H1 (cell line): ENCODE measurements at regions not wholly inside any gene's neighbourhood (a gene's known extent, or its start where the extent isn't known, plus 50 kb on each side); places are given as distances from the start of the nearest gene placed in this dataset.

Experiments
- CTCF ChIA-PET: fragments of 300-600 bp; sonication (Branson Sonifier 250); formaldehyde crosslinking; loops from one replicate; lab custom pipeline; 2021; ENCODE audit not compliant: partially characterized antibody; lab: Charles Lee
- POLR2A ChIA-PET: fragments of 300-600 bp; sonication (Branson Sonifier 250); formaldehyde crosslinking; loops from one replicate; lab custom pipeline; 2021; ENCODE audit warnings: inconsistent platforms; ENCODE audit not compliant: partially characterized antibody; lab: Charles Lee
- DNase-seq, 2 experiments: peaks; one replicate each; pipeline versions ENCODE4 v3.0.0 to v3.0.0-alpha.2; 2010 to 2022; ENCODE audit warnings: low spot score in 2 of 2, low read depth in 1 of 2, mixed read lengths in 1 of 2
- FAIRE-seq: peaks from 2 replicates; lab custom pipeline; 2011; peaks lifted over from hg19 to GRCh38; lab: Jason Lieb, UNC
- H2AFZ ChIP-seq: 2 replicates; pipeline ENCODE4 v1.8.1; 2012; ENCODE audit warnings: low read length, inconsistent platforms
- H2AK5ac ChIP-seq: 2 replicates; pipeline ENCODE4 v1.6.1; 2013; ENCODE audit warnings: low read depth, low read length
- H2BK120ac ChIP-seq: replicated peaks from 2 replicates; pipeline ENCODE3; 2013; ENCODE audit warnings: low read depth, low read length, inconsistent platforms
- H2BK12ac ChIP-seq: 2 replicates; pipeline ENCODE4 v1.6.1; 2013; ENCODE audit warnings: low read depth, low read length
- H2BK15ac ChIP-seq: 2 replicates; pipeline ENCODE4 v1.6.1; 2013; ENCODE audit warnings: low read length
- H2BK20ac ChIP-seq: 2 replicates; pipeline ENCODE4 v1.6.1; 2013; ENCODE audit warnings: low read length
- H2BK5ac ChIP-seq: 2 replicates; pipeline ENCODE4 v1.6.1; 2013; ENCODE audit warnings: low read depth, low read length
- H3K14ac ChIP-seq: 2 replicates; pipeline ENCODE4 v1.6.1; 2013; ENCODE audit warnings: inconsistent platforms; ENCODE audit not compliant: insufficient read length
- H3K18ac ChIP-seq: 2 replicates; pipeline ENCODE4 v1.6.1; 2013; ENCODE audit warnings: low read length; ENCODE audit errors: extremely low read depth
- H3K23ac ChIP-seq: 2 replicates; pipeline ENCODE4 v1.6.1; 2013; ENCODE audit warnings: inconsistent platforms; ENCODE audit not compliant: insufficient read length
- H3K23me2 ChIP-seq: 2 replicates; pipeline ENCODE4 v1.6.1; 2013; ENCODE audit warnings: low read depth, low read length
- H3K27ac ChIP-seq: 2 replicates; pipeline ENCODE4 v1.6.1; 2011; ENCODE audit warnings: low read depth, low read length, inconsistent platforms
- H3K27me3 ChIP-seq, 4 experiments: replicated peaks in 1 of 4; 1 replicate in 1 of 4; 2 replicates in 3 of 4; pipeline versions ENCODE4 v1.6.1 to v1.8.1; 2011 to 2013; ENCODE audit warnings: low read length in 3 of 4, mild to moderate bottlenecking in 3 of 4, inconsistent platforms in 2 of 4, mixed read lengths in 2 of 4, moderate library complexity in 1 of 4; ENCODE audit not compliant: control insufficient read depth in 3 of 4, insufficient read depth in 3 of 4; ENCODE audit errors: extremely low read depth in 1 of 4
- H3K36me3 ChIP-seq, 4 experiments: 2 replicates each; pipeline versions ENCODE4 v1.6.1 to v1.8.1; 2011 to 2013; ENCODE audit warnings: mild to moderate bottlenecking in 4 of 4, low read length in 3 of 4, moderate library complexity in 2 of 4, control low read depth in 1 of 4, inconsistent platforms in 1 of 4; ENCODE audit not compliant: insufficient read depth in 4 of 4, control insufficient read depth in 2 of 4
- H3K4ac ChIP-seq: replicated peaks from 2 replicates; pipeline ENCODE3; 2013; ENCODE audit warnings: low read length, low read depth, mixed read lengths, inconsistent platforms; ENCODE audit not compliant: insufficient read length
- H3K4me1 ChIP-seq, 4 experiments: replicated peaks in 1 of 4; 1 replicate in 1 of 4; 2 replicates in 3 of 4; pipeline versions ENCODE4 v1.6.1 to v1.8.1; 2011 to 2013; ENCODE audit warnings: low read length in 3 of 4, inconsistent platforms in 2 of 4, mixed read lengths in 1 of 4; ENCODE audit not compliant: insufficient read depth in 4 of 4, control insufficient read depth in 3 of 4
- H3K4me2 ChIP-seq, 2 experiments: 2 replicates each; pipeline versions ENCODE4 v1.6.1 to v1.8.1; 2011 to 2013; ENCODE audit warnings: low read depth in 2 of 2, low read length in 2 of 2, control low read depth in 1 of 2, inconsistent platforms in 1 of 2, mild to moderate bottlenecking in 1 of 2; ENCODE audit not compliant: insufficient read depth in 1 of 2
- H3K4me3 ChIP-seq, 4 experiments: fragments of 200-600, 300-600 bp in 1 of 4; sonication (generic), shearing (Covaris generic), sonication (Bioruptor Twin) in 1 of 4; 2 replicates each; pipeline versions ENCODE4 v1.5.1 to v1.8.1; 2011 to 2016; ENCODE audit warnings: low read length in 4 of 4, low read depth in 3 of 4, control low read depth in 2 of 4, inconsistent platforms in 2 of 4, mild to moderate bottlenecking in 2 of 4, mixed read lengths in 1 of 4, moderate library complexity in 1 of 4; ENCODE audit not compliant: insufficient read depth in 2 of 4; ENCODE audit errors: extremely low read depth in 1 of 4
- H3K56ac ChIP-seq: replicated peaks from 2 replicates; pipeline ENCODE3; 2013; ENCODE audit warnings: low read depth, mild to moderate bottlenecking, mixed read lengths, low read length, inconsistent platforms; ENCODE audit not compliant: insufficient read length
- H3K79me1 ChIP-seq: 2 replicates; pipeline ENCODE4 v1.6.1; 2013; ENCODE audit warnings: low read depth, low read length, control low read depth
- H3K79me2 ChIP-seq, 2 experiments: 2 replicates each; pipeline versions ENCODE4 v1.6.1 to v1.8.1; 2012 to 2013; ENCODE audit warnings: low read length in 2 of 2, mild to moderate bottlenecking in 2 of 2, inconsistent platforms in 1 of 2; ENCODE audit not compliant: insufficient read depth in 2 of 2, control insufficient read depth in 1 of 2
- H3K9ac ChIP-seq, 4 experiments: replicated peaks in 1 of 4; 1 replicate in 1 of 4; 2 replicates in 3 of 4; pipeline versions ENCODE4 v1.6.1 to v1.8.1; 2011 to 2013; ENCODE audit warnings: low read depth in 3 of 4, low read length in 3 of 4, control low read depth in 2 of 4, mild to moderate bottlenecking in 2 of 4, moderate library complexity in 2 of 4, inconsistent platforms in 1 of 4; ENCODE audit errors: extremely low read depth in 1 of 4
- H3K9me3 ChIP-seq, 2 experiments: 2 replicates each; pipeline versions ENCODE4 v1.6.1 to v1.8.1; 2012 to 2013; ENCODE audit warnings: mild to moderate bottlenecking in 2 of 2, moderate library complexity in 2 of 2, control low read depth in 1 of 2, inconsistent platforms in 1 of 2, low read depth in 1 of 2, low read length in 1 of 2, mixed read lengths in 1 of 2; ENCODE audit not compliant: insufficient read depth in 2 of 2
- H4K20me1 ChIP-seq, 2 experiments: replicated peaks in 1 of 2; 2 replicates each; pipeline versions ENCODE3 to v1.8.1; 2011 to 2013; ENCODE audit warnings: inconsistent platforms in 2 of 2, low read length in 2 of 2, mild to moderate bottlenecking in 1 of 2; ENCODE audit not compliant: insufficient read depth in 2 of 2, control insufficient read depth in 1 of 2
- H4K5ac ChIP-seq: 2 replicates; pipeline ENCODE4 v1.6.1; 2013; ENCODE audit warnings: low read length, low read depth, mixed read lengths, inconsistent platforms; ENCODE audit not compliant: insufficient read length
- H4K8ac ChIP-seq: 2 replicates; pipeline ENCODE4 v1.8.0; 2013; ENCODE audit warnings: mild to moderate bottlenecking, moderate library complexity, low read length, inconsistent platforms; ENCODE audit not compliant: insufficient read depth; ENCODE audit errors: extremely low read depth
- H4K91ac ChIP-seq: replicated peaks from 2 replicates; pipeline ENCODE3; 2013; ENCODE audit warnings: low read length, mixed read lengths, inconsistent platforms; ENCODE audit not compliant: insufficient read length
- ASH2L ChIP-seq: fragments of 200-600, 300-600 bp; sonication (generic); IDR thresholded peaks from one replicate; pipeline ENCODE4 v1.7.1; 2017; ENCODE audit warnings: low read length
- CHD2 ChIP-seq: IDR thresholded peaks from 2 replicates; pipeline ENCODE4 v1.6.1; 2012; ENCODE audit warnings: low read length, improper control_type of control experiment
- GABPA ChIP-seq: IDR thresholded peaks from 2 replicates; pipeline ENCODE4 v1.6.1; 2011; ENCODE audit warnings: mild to moderate bottlenecking, low read length, moderate library complexity, borderline replicate concordance; ENCODE audit not compliant: insufficient read depth
- MAFK ChIP-seq: IDR thresholded peaks from 2 replicates; pipeline ENCODE4 v1.6.1; 2012; ENCODE audit warnings: low read depth, mild to moderate bottlenecking, improper control_type of control experiment, low read length
- PHF8 ChIP-seq: fragments of 200-600 bp; sonication (generic); conservative IDR thresholded peaks from 2 replicates; pipeline ENCODE4 v1.7.1; 2012; ENCODE audit warnings: low read depth, mild to moderate bottlenecking, inconsistent platforms, low read length, moderate library complexity
- RFX5 ChIP-seq: IDR thresholded peaks from 2 replicates; pipeline ENCODE4 v1.6.1; 2011; ENCODE audit warnings: low read depth, low read length, improper control_type of control experiment, borderline replicate concordance
- RNF2 ChIP-seq: fragments of 200-900, 300-1000 bp; sonication (generic); IDR thresholded peaks from 2 replicates; pipeline ENCODE4 v1.7.1; 2016; ENCODE audit warnings: borderline replicate concordance, low read depth, mild to moderate bottlenecking, antibody characterized with exemption, low read length; ENCODE audit not compliant: poor library complexity, severe bottlenecking; ENCODE audit errors: missing control alignments
- SAP30 ChIP-seq: fragments of 300-600 bp; sonication (generic); IDR thresholded peaks from 2 replicates; pipeline ENCODE4 v1.7.1; 2012; ENCODE audit warnings: low read length, moderate library complexity, mild to moderate bottlenecking, inconsistent platforms; ENCODE audit not compliant: insufficient read depth, insufficient replicate concordance
- SIRT6 ChIP-seq: IDR thresholded peaks from one replicate; pipeline ENCODE4 v1.7.1; 2012; ENCODE audit warnings: low read length, inconsistent platforms
- TEAD4 ChIP-seq: IDR thresholded peaks from 2 replicates; pipeline ENCODE4 v1.6.1; 2012; ENCODE audit warnings: low read depth, low read length, inconsistent platforms, mixed read lengths
- USF2 ChIP-seq: IDR thresholded peaks from 2 replicates; pipeline ENCODE4 v1.6.1; 2011; ENCODE audit warnings: low read length, improper control_type of control experiment
- ZNF274 ChIP-seq: IDR thresholded peaks from 2 replicates; pipeline ENCODE4 v1.7.0; 2012; ENCODE audit warnings: low read length, borderline replicate concordance; ENCODE audit errors: extremely low read depth
- WGBS, 2 experiments: shearing (Covaris generic) in 1 of 2; methylation state at CpG; one replicate each; pipeline versions ENCODE4 v1.1.6 to v1.1.7; 2013 to 2015; ENCODE audit warnings: low lambda C conversion rate in 2 of 2, mixed read lengths in 2 of 2, inconsistent platforms in 1 of 2, low coverage in 1 of 2, missing lambda C conversion rate in 1 of 2; ENCODE audit not compliant: insufficient replicate concordance in 2 of 2, insufficient coverage in 1 of 2, insufficient read length in 1 of 2; ENCODE audit errors: extremely low coverage in 1 of 2, missing lambda C conversion rate in 1 of 2; 5-methylcytosine and 5-hydroxymethylcytosine counted together

GRCh38 chr15:85935182-85935581 lies 140.5 kb upstream of the KLHL25 start:
- H3K27me3 ChIP-seq: no peaks in the 10 kb centered on the region; a peak in 1 of 7 replicates
- no peak overlapping the region for H2BK12ac ChIP-seq
- H3K18ac ChIP-seq: no peak overlapping the region
- no peaks in the 10 kb centered on the region for H3K36me3 ChIP-seq
- ChIA-PET CTCF (interaction anchor here (0.7 to 1.2 kb wide), 2 partner anchors 16 to 205 kb away, joined by 3 read pairs; no protein-coding TSS in a partner anchor), POLR2A (no interaction called here)
- H4K91ac ChIP-seq: no peak overlapping the region
- no peak overlapping the region for H3K9ac ChIP-seq
- H2AFZ ChIP-seq: no peak overlapping the region
- no peaks in the 10 kb centered on the region for H3K4me1 ChIP-seq
- FAIRE-seq (no peak), DNase-seq (no peak)
- H3K4ac ChIP-seq: no peak overlapping the region
- no peaks in the 10 kb centered on the region for H4K20me1 ChIP-seq
- no peak overlapping the region for H2BK20ac ChIP-seq
- H4K5ac ChIP-seq: no peak overlapping the region
- H3K23ac ChIP-seq: no peak overlapping the region
- no peak overlapping the region for H2BK120ac ChIP-seq
- H2BK15ac ChIP-seq: no peak overlapping the region
- 83% methylated on average over 6 of the region's 6 CpGs; no CpG with 5 or more reads in 1 of the 2 experiments for WGBS, 2 experiments
- H4K8ac ChIP-seq: no peak overlapping the region
- no peaks in the 10 kb centered on the region for H3K79me1 ChIP-seq
- no peak overlapping the region for H3K56ac ChIP-seq
- H3K9me3 ChIP-seq: no peaks in the 10 kb centered on the region
- no peaks in the 10 kb centered on the region for H3K79me2 ChIP-seq
- no peak overlapping the region for H3K27ac ChIP-seq
- TF ChIP-seq USF2 (no peak), RNF2 (no peak), MAFK (no peak), GABPA (no peak), CHD2 (no peak), PHF8 (no peak), SAP30 (no peak), RFX5 (no peak), ZNF274 (no peak), ASH2L (no peak), TEAD4 (no peak), SIRT6 (no peak)
- H2AK5ac ChIP-seq: no peak overlapping the region
- H3K23me2 ChIP-seq: peaks cover 1% of the 10 kb centered on the region; the same call in 1 of the 2 replicates
- no peak overlapping the region for H3K14ac ChIP-seq
- no peak overlapping the region for H2BK5ac ChIP-seq
- no peak overlapping the region for H3K4me3 ChIP-seq
- no peak overlapping the region for H3K4me2 ChIP-seq
